ENCODE measurements at regions not wholly inside any gene's neighbourhood (a gene's known extent, or its start where the extent isn't known, plus 50 kb on each side); places are given as distances from the start of the nearest gene placed in this dataset.
"Not testable (repeated sequence)": the region's sequence is repeated elsewhere in the genome, so short reads cannot be mapped to it uniquely, and the experiment has no call there.

GRCh38 chr2:3039188-3040065 lies 338.2 kb downstream of the EIPR1 start:
- no peak for DNase-seq (ENCODE audit: extremely low read depth, low read depth, low spot score)

GRCh38 chr2:3038636-3039035 lies 339.0 kb downstream of the EIPR1 start:
- DNase-seq (ENCODE audit: extremely low read depth, low read depth, low spot score) = no peak

GRCh38 chr2:3037196-3038194 lies 340.1 kb downstream of the EIPR1 start:
- DNase-seq (ENCODE audit: extremely low read depth, low read depth, low spot score) = no peak

- no peak for DNase-seq (ENCODE audit: extremely low read depth, low read depth, low spot score)
These were observed 341.0 kb downstream of the EIPR1 start for GRCh38 chr2:3036432-3037125.

GRCh38 chr2:3035385-3036050 lies 342.1 kb downstream of the EIPR1 start:
- DNase-seq (ENCODE audit: extremely low read depth, low read depth, low spot score) = no peak

- no peak for DNase-seq (ENCODE audit: extremely low read depth, low read depth, low spot score)
These were observed 342.8 kb downstream of the EIPR1 start for GRCh38 chr2:3034856-3035255.

- DNase-seq (ENCODE audit: extremely low read depth, low read depth, low spot score) = no peak
These were observed 343.2 kb downstream of the EIPR1 start for GRCh38 chr2:3034396-3034795.

GRCh38 chr2:3033315-3033714 lies 344.3 kb downstream of the EIPR1 start:
- no peak for DNase-seq (ENCODE audit: extremely low read depth, low read depth, low spot score)

- not testable (repeated sequence) for DNase-seq (ENCODE audit: extremely low read depth, low read depth, low spot score)
These were observed 346.8 kb downstream of the EIPR1 start for GRCh38 chr2:3030791-3031190.

GRCh38 chr2:3025984-3026383 lies 351.6 kb downstream of the EIPR1 start:
- DNase-seq (ENCODE audit: extremely low read depth, low read depth, low spot score) = no peak

- no peak for DNase-seq (ENCODE audit: extremely low read depth, low read depth, low spot score)
These were observed 352.4 kb downstream of the EIPR1 start for GRCh38 chr2:3025261-3025660.

GRCh38 chr2:3024401-3024935 lies 353.1 kb downstream of the EIPR1 start:
- DNase-seq (ENCODE audit: extremely low read depth, low read depth, low spot score) = no peak

GRCh38 chr2:3023531-3023930 lies 354.1 kb downstream of the EIPR1 start:
- DNase-seq (ENCODE audit: extremely low read depth, low read depth, low spot score) = no peak

GRCh38 chr2:3022841-3023372 lies 354.7 kb downstream of the EIPR1 start:
- DNase-seq (ENCODE audit: extremely low read depth, low read depth, low spot score) = no peak

GRCh38 chr2:3021720-3022119 lies 355.9 kb downstream of the EIPR1 start:
- no peak for DNase-seq (ENCODE audit: extremely low read depth, low read depth, low spot score)

GRCh38 chr2:3010001-3010400 lies 367.6 kb downstream of the EIPR1 start:
- no peak for DNase-seq (ENCODE audit: extremely low read depth, low read depth, low spot score)

GRCh38 chr2:3009483-3009882 lies 368.1 kb downstream of the EIPR1 start:
- DNase-seq (ENCODE audit: extremely low read depth, low read depth, low spot score) = no peak

- DNase-seq (ENCODE audit: extremely low read depth, low read depth, low spot score) = no peak
These were observed 368.6 kb downstream of the EIPR1 start for GRCh38 chr2:3009005-3009404.

GRCh38 chr2:3008561-3008960 lies 369.1 kb downstream of the EIPR1 start:
- no peak for DNase-seq (ENCODE audit: extremely low read depth, low read depth, low spot score)

GRCh38 chr2:3007135-3007534 lies 370.5 kb downstream of the EIPR1 start:
- DNase-seq (ENCODE audit: extremely low read depth, low read depth, low spot score) = no peak

Measured in glomerular endothelial cell (primary cell).